RWPE1 (cell line): ENCODE measurements at regions not wholly inside any gene's neighbourhood (a gene's known extent, or its start where the extent isn't known, plus 50 kb on each side); places are given as distances from the start of the nearest gene placed in this dataset.

Experiments
- CTCF ChIA-PET: fragments of 350-600 bp; sonication (Branson Sonifier 250); formaldehyde crosslinking; extraction: SDS; loops from one replicate; lab custom pipeline; 2021; lab: Yijun Ruan, JAX
- POLR2A ChIA-PET: fragments of 400-600 bp; formaldehyde crosslinking; extraction: SDS; loops from one replicate; lab custom pipeline; 2020; ENCODE audit warnings: antibody characterized with exemption; ENCODE audit not compliant: low non-redundant PET; lab: Yijun Ruan, JAX
- DNase-seq: peaks from one replicate; pipeline ENCODE4 v3.0.0; 2012; ENCODE audit warnings: low spot score
- H3K27ac ChIP-seq: fragments of 450-650 bp; 2 replicates; pipeline ENCODE4 v1.5.1; 2017
- CTCF ChIP-seq: fragments of 450-650 bp; conservative IDR thresholded peaks from 2 replicates; pipeline ENCODE4 v1.5.1; 2017; ENCODE audit warnings: low read depth, mild to moderate bottlenecking

- CTCF ChIA-PET: no interaction called here
- no peak overlapping the region for H3K27ac ChIP-seq
- POLR2A ChIA-PET: no interaction called here
- no peak for TF ChIP-seq CTCF
- no peak for DNase-seq
Observed at GRCh38 chr4:180727478-180727877, 1515.7 kb upstream of the TENM3 start.

GRCh38 chr4:180734753-180735432 lies 1508.3 kb upstream of the TENM3 start:
- ChIA-PET POLR2A (no interaction called here), CTCF (no interaction called here)
- no peak for TF ChIP-seq CTCF
- no peak overlapping the region for H3K27ac ChIP-seq
- DNase-seq: no peak

GRCh38 chr4:180741703-180742102 lies 1501.5 kb upstream of the TENM3 start:
- ChIA-PET CTCF (no interaction called here), POLR2A (no interaction called here)
- no peak overlapping the region for H3K27ac ChIP-seq
- DNase-seq: no peak
- TF ChIP-seq CTCF: no peak

- POLR2A ChIA-PET: no interaction called here
- CTCF ChIA-PET: no interaction called here
- no peak overlapping the region for H3K27ac ChIP-seq
- TF ChIP-seq CTCF: no peak
- DNase-seq: no peak
Observed at GRCh38 chr4:180745019-180745418, 1498.2 kb upstream of the TENM3 start.

- H3K27ac ChIP-seq: no peak overlapping the region
- POLR2A ChIA-PET: no interaction called here
- DNase-seq: peak; percentile 2
- CTCF ChIA-PET: no interaction called here
- no peak for TF ChIP-seq CTCF
Observed at GRCh38 chr4:180751009-180751408, 1492.2 kb upstream of the TENM3 start.

GRCh38 chr4:180757927-180758326 lies 1485.3 kb upstream of the TENM3 start:
- TF ChIP-seq CTCF: no peak
- CTCF ChIA-PET: no interaction called here

More at GRCh38 chr4:180757927-180758326, 1485.3 kb upstream of the TENM3 start:
- POLR2A ChIA-PET: no interaction called here
- DNase-seq: no peak
- H3K27ac ChIP-seq: no peak overlapping the region
